RPMI7951 (cell line): ENCODE measurements at regions not wholly inside any gene's neighbourhood (a gene's known extent, or its start where the extent isn't known, plus 50 kb on each side); places are given as distances from the start of the nearest gene placed in this dataset.

Experiments
- DNase-seq: peaks from one replicate; pipeline ENCODE4 v3.0.0-alpha.2; 2012; ENCODE audit warnings: low read depth

- DNase-seq: peak; percentile 92
These were observed 107.1 kb upstream of the FAM20C start for GRCh38 chr7:85074-85882.

- DNase-seq: no peak
These were observed 106.4 kb upstream of the FAM20C start for GRCh38 chr7:85883-86515.

- peak; percentile 45 for DNase-seq
These were observed 105.7 kb upstream of the FAM20C start for GRCh38 chr7:86629-87028.

- DNase-seq: peak; percentile 94
These were observed 105.3 kb upstream of the FAM20C start for GRCh38 chr7:87047-87446.

GRCh38 chr7:87671-88070, 104.7 kb upstream of the FAM20C start:
- DNase-seq: no peak

GRCh38 chr7:88095-88926, 104.1 kb upstream of the FAM20C start:
- DNase-seq: no peak

- no peak for DNase-seq
These were observed 103.5 kb upstream of the FAM20C start for GRCh38 chr7:88927-89231.

- peak; percentile 100 for DNase-seq
These were observed 102.9 kb upstream of the FAM20C start for GRCh38 chr7:89232-90019.

GRCh38 chr7:90111-91063, 102.0 kb upstream of the FAM20C start:
- peak; percentile 91 for DNase-seq

- no peak for DNase-seq
These were observed 100.8 kb upstream of the FAM20C start for GRCh38 chr7:91396-92175.

GRCh38 chr7:92231-92674, 100.1 kb upstream of the FAM20C start:
- DNase-seq: no peak

- DNase-seq: no peak
These were observed 99.3 kb upstream of the FAM20C start for GRCh38 chr7:92888-93672.

GRCh38 chr7:94251-94801, 98.0 kb upstream of the FAM20C start:
- no peak for DNase-seq

- DNase-seq: no peak
These were observed 97.0 kb upstream of the FAM20C start for GRCh38 chr7:95180-95862.

- DNase-seq: no peak
These were observed 96.5 kb upstream of the FAM20C start for GRCh38 chr7:95863-96260.

- no peak for DNase-seq
These were observed 95.5 kb upstream of the FAM20C start for GRCh38 chr7:96861-97260.

GRCh38 chr7:97310-97841, 95.0 kb upstream of the FAM20C start:
- DNase-seq: no peak
